GM18909 (cell line): ENCODE measurements at regions not wholly inside any gene's neighbourhood (a gene's known extent, or its start where the extent isn't known, plus 50 kb on each side); places are given as distances from the start of the nearest gene placed in this dataset.
"Not testable (repeated sequence)": the region's sequence is repeated elsewhere in the genome, so short reads cannot be mapped to it uniquely, and the experiment has no call there.

Source experiments
- ATAC-seq: cut with Tn5 transposase; IDR thresholded peaks from one replicate; pipeline ENCODE4 v1.9.1; 2021; ENCODE audit warnings: mild to moderate bottlenecking; ENCODE audit not compliant: unreplicated experiment, poor library complexity

DNA sequence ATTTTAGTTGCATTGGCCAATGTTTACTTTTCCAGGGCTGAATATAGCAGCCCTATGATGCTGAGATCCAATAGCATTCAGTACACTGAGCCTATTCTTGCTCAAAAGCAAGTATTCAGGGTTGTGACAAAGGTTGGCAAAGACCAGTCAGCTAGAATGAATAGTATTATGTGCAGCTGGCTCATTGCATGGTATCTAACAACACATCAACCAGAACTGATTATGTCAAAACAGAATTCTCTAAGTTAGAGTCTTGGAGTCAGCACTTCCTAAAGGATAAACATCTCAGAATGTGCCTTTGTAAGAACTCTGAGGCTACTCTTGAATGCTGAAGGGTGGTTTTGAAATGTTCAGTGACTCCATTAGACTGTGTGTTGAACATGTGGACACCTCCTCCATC is 774.5 kb upstream of the RGMB start:
- ATAC-seq, result no peak

DNA sequence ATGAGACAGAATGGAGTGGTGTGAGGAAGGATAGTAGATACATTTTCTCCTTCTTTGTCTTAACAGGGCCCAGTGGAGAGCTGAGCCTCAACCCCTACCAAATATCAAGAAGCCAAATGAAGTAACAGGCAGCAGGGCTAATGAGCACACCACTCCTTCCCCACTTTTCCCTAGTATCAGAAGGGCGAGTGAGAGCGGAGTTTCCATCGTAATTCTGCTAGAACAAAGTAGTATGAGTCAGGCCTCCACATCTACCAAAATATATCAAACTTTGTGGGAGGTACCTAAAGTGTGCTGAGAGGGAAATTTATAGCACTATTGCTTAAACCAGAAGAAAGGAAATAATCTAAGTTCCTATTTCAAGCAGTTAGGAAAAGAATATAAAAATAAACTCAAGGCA is 769.0 kb upstream of the RGMB start:
- ATAC-seq, result no peak

DNA sequence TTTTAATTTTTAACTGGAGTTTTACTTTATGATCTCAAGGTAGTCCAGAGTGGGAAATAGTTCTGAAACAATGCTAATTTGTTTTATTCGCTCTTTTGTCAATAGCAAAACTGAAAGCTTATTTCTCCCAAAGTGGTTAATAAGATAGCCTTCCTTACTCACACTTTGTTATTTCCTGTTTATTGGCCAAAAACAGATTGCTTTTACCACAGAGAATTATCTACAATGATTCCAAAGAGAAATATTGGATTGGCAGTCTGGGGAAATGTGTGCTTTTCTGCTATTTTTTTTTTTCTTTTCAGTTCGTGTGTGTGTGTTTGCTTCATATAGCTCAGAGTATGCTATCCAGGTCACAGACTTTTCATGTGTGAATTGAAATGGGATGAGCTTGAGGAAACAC is 756.7 kb upstream of the RGMB start:
- no peak for ATAC-seq

DNA sequence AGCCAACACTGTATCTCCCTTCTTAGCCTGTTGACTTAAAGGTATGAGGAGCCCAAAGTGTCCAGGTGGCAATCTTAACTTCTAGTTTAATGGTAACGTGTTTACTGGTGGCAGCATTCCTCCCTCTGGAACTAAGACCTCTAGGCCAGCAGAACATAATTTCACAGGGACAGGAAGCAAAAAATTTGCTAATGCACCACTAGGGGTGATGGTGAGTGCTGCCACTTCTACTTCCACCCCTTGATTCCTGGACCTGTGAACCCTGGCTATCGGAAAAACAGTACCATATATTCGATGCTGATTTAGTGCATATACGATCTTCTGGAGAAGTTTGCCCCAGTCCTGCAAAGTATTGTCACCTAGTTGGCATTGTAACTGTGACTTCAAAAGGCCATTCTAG is 743.2 kb upstream of the RGMB start:
- not testable (repeated sequence) for ATAC-seq

DNA sequence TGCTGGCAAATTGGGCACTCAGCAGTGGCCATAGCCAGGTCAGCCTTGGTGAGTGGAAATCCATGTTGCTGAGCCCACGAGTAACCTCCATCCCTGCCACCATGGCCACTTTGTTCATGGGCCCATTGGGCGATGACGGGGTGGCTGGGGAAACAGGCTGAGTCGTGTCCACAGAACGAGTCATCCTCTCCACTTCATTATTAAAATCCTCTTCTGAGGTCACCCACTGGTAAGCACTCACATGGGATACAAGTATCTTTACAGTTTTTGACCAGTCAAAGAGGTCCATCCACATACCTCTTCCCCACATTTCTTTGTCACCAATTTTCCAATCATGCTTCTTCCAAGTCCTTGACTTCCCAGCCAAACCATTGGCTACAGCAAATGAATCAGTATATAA is 742.4 kb upstream of the RGMB start:
- not testable (repeated sequence) for ATAC-seq

DNA sequence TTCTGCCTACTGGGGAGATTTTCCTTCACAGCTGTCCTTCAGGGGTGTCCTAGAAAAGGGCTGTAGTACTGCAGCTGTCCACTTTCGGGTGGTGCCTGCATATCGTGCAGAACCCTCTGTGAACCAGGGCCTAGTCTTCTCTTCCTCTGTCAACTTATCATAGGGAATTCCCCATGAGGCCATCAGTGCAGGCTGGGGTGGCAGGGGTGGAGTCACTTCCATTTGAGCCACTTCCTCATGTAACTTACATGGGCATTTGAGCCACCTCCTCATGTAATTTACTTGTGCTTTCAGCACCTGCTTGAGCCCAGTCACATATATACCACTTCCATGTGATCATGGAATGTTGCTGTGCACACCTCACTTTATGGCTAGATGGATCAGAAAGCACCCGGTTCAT is 742.0 kb upstream of the RGMB start:
- no peak for ATAC-seq

DNA sequence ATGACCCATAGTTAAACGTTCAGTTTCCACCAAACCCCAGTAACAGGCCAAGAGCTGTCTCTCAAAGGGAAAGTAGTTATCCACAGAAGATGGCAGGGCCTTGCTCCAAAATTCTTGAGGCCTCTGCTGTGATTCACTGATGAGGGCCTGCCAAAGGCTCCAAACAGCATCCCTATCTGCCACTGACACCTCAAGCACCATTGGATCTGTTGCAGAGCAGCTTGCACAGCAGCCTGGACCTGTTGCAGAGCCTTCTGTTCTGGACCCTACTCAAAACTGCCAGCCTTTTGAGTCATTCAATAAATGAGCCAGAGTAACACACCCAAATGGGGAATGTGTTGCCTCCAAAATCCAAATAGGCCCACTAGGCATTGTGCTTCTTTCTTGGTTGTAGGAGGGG is 741.5 kb upstream of the RGMB start:
- ATAC-seq, result no peak

DNA sequence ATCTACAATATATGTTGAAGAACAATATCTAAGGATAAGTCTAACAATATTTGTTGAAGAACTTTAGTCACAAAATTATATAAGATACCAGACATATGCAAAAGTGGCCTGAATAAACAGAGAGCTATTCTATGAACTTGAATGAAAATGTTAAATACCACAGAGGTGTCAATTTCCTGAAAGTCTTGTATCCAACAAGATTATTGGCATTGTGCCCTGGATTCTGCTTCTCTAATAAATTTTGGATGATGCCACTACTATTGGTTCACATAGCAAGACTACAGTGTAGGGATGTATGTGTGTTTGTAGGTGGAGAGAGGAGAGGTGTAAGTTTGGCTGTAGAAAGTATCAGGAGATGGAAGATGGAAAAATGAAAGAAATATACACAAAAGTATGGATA is 731.8 kb upstream of the RGMB start:
- ATAC-seq, result no peak

DNA sequence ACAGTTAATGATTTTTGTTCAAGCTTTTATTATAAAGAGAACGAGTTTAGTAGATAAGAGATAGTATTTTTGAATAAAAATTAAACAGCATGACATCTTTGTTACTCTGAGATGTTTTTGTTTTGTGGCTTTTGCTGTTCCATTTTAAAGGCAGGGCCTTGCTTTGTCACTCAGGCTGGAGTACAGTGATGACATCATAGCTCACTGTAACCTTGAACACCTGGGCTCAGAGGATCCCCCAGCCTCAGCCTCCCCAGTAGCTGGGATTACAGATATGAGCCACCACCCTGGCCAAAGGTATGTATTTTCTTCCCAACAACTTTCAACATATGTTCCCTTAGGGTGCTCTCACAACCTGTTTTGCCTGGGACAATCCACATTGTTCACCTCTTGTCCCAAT is 730.9 kb upstream of the RGMB start:
- ATAC-seq, result no peak

DNA sequence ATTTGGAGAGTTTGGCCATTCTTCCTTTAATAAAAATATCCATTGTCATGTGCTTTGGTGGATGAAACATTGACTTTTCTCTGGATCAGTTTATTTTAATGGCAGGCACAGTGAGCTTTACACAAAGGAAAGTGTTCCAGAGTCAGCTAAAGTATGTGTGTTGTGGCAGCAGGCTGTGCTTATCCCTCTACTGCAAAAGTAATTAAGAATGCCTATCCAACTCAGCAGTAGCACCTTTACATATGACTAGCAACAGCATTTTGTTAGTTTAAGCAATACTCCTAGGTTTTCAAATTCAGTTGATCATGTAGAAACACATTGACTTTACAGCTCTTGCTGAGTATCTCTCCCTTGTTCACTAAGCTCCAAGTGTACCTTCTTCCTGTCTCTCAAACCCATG is 730.5 kb upstream of the RGMB start:
- no peak for ATAC-seq

DNA sequence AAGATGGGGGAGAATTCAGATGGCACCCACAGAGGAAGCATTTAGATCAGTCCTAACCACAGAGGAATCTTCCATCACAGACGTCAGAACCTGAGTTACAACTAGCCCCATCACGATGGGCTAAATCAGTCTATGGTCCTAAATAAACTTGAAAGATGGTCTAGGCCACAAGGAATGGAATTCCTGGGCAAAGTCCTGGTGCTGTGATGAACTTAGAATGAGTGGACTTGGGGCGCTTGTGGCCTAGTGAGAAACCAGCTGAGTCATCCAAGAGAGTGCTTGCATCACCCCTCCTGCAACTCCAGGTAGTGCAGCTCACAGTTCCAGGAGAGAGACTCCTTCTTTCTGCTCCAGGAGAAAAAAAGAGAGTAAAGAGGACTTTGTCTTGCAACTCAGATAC is 722.9 kb upstream of the RGMB start:
- no peak for ATAC-seq

DNA sequence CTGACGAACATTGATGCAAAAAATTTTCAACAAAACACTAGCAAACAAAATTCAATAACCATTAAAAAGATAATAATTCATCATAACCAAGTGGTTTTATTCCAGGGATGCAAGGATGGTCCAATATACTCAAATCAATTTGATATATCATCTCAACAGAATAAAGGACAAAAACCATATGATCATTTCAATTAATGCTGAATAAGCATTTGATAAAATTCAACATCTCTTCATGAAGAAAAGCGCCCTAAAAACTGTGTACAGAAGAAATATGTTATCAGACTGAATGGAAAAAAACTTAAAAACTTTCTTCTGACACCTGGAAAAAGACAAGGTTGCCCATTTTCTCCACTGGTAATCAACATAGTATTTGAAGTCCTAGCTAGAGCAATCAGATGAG is 720.3 kb upstream of the RGMB start:
- no peak for ATAC-seq

DNA sequence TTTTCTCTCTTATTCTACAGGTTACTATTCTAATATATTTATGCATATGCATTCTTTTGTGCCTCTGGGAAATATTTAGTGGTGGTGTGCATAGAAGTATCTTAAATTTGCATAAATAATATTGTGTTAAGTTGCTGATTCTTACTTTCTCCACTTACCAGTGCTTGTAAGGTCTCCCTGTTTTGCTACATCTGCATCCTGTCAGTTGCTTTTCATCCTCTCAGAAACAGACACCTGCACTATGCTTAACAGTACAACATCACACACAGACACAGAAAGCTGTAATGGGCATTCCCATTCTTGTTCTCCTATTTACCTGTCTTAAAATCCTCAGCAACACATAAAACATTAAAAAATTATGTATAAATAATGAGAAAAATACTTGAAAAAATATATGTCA is 713.3 kb upstream of the RGMB start:
- no peak for ATAC-seq

DNA sequence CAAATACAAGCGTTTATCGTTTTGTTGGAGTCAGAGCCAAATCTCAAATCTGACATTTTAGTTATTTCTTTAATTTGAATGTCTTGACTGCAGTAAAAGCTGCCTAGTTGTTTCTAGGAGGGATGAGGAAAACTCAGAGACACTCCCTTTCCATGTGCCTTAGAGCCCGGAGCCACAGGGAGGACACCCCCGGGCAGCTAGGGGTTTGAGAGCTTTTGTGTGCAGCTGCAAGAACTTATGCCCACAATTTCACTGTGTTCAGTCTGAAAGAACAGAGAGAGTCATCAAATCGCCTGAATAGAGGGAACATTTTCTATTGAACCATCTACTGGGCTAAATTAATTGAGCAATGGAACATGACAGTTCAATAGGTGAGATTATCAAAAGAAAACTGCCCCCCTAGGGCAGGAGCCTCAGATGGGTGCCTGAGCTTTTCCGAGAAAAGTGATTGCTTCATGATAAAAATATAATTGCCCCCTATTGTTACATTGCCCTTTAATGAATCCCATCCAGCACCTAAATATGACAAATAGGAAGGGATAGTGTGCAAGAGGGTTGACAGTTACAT is 709.3 kb upstream of the RGMB start:
- ATAC-seq, result no peak

DNA sequence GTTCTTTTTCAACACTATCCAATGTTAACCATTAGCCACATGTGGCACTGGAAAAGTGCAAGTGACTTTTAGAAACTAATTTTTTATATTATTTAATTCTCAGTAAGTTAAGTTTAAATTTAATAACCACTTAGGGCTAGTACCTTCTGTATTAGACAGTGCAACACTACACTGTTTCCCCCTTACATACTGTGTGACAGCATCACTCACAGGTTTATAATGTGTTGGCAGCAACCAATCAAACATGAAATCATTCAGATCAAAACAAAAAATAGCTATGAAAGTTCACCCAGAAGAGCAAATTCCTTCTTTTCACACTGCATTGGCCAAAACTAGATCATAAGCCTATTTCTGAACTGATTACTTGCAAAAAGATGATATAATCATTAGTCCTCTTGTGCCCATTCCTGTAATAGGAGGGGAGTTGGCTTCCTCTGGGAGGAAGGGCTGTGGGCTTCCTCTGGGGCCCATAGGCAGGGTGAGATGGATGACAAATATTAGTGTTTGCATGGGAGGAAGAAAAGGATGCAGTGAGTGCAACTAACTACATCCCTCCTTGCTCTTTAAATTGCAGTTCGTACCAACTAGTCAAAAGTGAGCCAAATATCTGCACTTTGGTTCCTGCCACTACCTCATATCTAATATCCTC is 708.1 kb upstream of the RGMB start:
- ATAC-seq, result no peak

DNA sequence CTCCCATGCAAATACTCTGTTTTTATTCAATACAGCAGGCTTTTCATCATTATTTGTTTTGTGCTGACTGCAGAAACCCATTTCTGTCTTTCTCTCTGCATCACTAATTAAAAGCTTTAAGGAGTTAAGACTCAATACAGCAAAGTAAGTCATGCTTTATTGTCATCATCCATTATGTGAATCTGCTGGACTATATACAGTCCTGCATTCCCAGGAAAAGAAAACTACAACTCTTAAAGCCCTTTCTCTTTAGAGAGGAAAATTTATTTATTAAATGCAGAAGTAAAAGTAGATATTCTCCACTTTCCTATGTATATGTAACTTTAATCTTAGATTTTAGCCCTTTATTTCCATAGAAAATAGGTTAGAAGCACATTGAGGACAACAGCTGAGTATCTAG is 706.6 kb upstream of the RGMB start:
- no peak for ATAC-seq

DNA sequence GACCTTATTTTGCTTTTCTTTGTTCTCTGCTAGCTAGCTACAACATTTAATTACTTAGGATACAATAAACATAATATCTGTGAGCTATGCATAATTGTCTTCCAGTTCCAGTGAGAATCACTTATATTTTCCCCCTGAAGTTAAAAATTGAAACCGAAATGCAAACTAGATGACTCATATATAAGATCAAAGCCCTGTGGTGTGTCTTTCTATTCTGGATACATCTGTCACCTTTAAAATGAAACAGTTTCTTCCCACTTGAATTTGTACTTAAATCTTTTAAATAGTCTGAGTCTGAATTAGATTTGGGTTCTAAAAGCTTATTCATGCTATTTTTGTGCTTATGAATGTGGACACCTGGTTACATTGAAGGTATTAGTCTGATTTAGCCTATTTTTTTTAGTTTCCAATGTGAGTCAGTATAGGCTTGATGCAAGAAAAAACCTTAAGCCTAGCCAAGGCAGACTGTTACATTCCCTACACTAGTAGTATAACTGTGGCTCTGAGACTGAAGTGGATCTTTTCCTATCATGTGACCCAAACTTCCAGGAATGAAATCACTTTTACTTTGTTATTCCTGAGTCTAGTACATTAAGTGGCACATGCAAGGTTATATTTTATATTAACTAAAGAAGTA is 703.5 kb upstream of the RGMB start:
- peak; percentile 58 for ATAC-seq

DNA sequence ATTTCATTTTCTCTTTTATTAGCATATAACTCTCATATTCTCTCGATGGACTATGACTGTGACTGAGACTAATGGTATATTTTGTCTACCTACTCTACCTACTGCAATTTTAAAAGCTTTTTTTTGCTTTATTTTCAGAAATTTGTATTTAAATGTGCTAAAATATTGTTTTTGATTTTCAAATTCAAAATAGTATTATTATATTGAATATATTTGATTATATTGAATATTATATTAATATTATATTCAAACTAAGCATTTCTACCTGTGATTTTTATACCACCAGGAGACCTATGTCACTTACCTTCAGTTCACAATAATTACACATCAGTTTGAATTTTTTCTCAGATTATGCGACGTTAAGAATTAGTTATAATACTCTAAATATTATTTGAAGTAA is 700.5 kb upstream of the RGMB start:
- no peak for ATAC-seq

DNA sequence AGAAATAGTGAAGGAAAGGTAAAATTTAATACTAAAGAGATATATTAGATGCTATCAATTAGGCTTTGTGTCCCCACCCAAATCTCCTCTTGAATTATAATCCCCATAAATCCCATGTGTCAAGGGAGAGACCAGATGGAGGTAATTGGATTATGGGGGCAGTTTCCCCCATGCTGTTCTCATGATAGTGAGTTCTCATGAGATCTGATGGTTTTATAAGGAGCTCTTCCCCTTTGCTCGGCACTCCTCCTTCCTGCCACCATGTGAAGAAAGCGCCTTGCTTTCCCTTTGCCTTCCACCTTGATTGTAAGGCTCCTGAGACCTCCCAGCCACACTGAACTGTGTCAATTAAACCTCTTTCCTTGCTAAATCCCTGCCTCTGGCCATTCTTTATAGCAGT is 697.0 kb upstream of the RGMB start:
- ATAC-seq, result no peak

DNA sequence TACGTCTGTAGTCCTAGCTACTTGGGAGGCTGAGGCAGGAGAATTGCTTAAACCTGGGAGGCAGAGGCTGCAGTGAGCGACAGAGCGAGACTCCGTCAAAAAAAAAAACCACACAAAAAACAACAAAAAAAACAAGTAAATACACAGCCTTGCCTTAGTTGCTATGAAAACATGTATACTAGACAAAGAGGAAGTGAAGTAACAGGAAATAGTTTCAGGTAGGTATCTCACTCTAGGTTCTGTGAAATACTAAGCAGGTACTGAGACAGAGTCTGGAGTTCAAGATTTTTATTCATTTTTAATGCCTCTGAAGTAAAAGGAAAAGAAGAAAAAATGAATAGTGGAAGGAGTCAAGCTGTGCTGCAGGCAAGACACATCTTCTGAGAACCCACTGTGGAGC is 687.9 kb upstream of the RGMB start:
- no peak for ATAC-seq

DNA sequence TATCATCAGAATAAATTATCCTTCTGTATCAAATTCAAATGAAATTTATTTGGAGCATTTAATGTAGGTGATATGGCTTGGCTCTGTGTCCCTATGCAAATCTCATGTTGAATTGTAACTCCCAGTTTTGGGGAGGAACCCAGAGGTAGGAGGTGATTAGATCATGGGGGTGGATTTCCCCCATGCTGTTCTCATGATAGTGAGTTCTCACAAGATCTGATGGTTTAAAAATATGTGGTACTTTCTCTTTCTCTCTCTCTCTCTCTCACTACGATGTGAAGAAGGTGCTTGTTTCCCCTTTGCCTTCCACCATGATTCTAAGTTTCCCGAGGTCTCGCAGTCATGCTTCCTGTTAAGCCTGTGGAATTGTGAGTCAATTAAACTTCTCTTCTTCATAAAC is 678.4 kb upstream of the RGMB start:
- no peak for ATAC-seq

DNA sequence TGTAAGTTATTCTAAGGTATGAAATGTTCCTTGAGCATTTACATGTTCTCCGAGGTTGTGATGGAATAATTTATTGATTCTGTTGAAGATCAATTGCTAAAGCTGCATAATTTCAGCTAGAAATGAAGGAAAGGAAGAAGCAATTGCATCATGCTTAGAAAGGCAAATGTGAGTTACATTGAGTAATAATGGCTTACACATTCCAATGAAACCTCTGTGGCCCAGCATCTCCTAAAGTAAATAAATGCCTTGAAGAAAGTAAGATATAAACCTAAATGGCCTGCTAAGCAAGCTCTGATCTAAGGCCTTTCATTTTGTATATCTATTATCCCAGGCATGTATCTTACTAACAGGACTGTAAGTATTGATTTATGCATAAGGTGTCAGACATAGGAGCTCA is 677.3 kb upstream of the RGMB start:
- ATAC-seq, result no peak
